ENCODE measurements at regions not wholly inside any gene's neighbourhood (a gene's known extent, or its start where the extent isn't known, plus 50 kb on each side); places are given as distances from the start of the nearest gene placed in this dataset.

DNA sequence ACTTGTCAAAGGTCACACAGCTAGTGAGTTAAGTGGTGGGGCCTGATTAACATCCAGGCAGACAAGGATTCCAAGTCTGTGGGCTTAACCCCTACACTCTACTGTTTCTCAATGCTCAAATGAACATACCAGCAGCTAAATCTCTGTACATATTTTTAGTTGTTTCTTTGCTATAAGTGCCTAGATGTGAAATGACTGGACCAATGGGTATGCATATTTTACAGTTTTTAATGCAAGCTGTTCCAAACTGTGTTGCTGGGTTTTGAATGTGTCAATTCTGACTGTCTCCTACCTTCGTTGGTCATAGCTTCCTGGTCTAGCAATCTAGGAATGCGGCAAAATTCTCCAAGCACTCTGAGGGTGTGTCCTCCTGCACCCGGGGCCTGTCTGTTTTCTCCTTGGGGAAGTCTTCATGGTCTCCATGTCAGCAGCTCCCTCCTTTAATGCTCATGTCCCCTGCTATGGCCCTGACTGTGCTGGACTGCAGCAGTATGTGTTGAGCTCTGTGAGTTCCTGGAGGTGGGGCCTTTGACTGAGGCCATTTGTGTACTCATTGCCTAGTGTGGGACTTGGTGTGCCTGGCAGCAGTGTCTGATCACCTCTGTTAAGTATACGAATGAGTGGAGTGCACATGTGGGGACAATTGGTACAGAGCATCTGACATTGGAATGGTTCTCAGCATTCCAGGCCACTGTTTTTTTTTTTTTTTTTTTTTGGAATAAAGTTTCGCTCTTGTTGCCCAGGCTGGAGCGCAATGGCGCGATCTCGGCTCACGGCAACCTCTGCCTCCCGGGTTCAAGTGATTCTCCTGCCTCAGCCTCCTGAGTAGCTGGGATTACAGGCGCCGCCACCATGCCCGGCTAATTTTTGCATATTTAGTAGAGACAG is 72.9 kb upstream of the SLC2A1 start:
- POLR2A ChIA-PET (ENCODE audit: low non-redundant PET): no interaction called here

GRCh38 chr1:43024905-43025304 is 66.2 kb upstream of the SLC2A1 start:
- CTCF ChIA-PET: no interaction called here
- Histone ChIP-seq H3K9me3 (ENCODE audit: low read depth, low read length, poor library complexity, severe bottlenecking) (no peaks in the 10 kb centered on the region), H3K4me3 (ENCODE audit: low read depth, low read length, poor library complexity, severe bottlenecking) (no peak overlapping the region), H3K27me3 (replicated peaks; ENCODE audit: insufficient read depth, low read depth, low read length, poor library complexity) (no peaks in the 10 kb centered on the region), H3K4me1 (ENCODE audit: insufficient read depth, low read length, poor library complexity, severe bottlenecking) (no peaks in the 10 kb centered on the region), H3K27ac (ENCODE audit: low read depth, low read length, poor library complexity, severe bottlenecking) (no peak overlapping the region), H3K36me3 (ENCODE audit: insufficient read depth, low read length, poor library complexity, severe bottlenecking) (no peaks in the 10 kb centered on the region)
- no peak for TF ChIP-seq EZH2 (IDR thresholded peaks at IDR 0.05; ENCODE audit: borderline replicate concordance, low read depth, low read length, poor library complexity, severe bottlenecking)
- TF ChIP-seq, protein P1, sequence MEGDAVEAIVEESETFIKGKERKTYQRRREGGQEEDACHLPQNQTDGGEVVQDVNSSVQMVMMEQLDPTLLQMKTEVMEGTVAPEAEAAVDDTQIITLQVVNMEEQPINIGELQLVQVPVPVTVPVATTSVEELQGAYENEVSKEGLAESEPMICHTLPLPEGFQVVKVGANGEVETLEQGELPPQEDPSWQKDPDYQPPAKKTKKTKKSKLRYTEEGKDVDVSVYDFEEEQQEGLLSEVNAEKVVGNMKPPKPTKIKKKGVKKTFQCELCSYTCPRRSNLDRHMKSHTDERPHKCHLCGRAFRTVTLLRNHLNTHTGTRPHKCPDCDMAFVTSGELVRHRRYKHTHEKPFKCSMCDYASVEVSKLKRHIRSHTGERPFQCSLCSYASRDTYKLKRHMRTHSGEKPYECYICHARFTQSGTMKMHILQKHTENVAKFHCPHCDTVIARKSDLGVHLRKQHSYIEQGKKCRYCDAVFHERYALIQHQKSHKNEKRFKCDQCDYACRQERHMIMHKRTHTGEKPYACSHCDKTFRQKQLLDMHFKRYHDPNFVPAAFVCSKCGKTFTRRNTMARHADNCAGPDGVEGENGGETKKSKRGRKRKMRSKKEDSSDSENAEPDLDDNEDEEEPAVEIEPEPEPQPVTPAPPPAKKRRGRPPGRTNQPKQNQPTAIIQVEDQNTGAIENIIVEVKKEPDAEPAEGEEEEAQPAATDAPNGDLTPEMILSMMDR (conservative IDR thresholded peaks at IDR 0.05; ENCODE audit: low read depth, low read length): no peak
- intact Hi-C loops (cut with micrococcal nuclease; ENCODE audit: unreplicated experiment): no loop called here
- no peak for DNase-seq (ENCODE audit: low spot score)
- POLR2A ChIA-PET (ENCODE audit: low non-redundant PET): no interaction called here
- BruUV-seq (replicated peaks): no TSS peak

More for the DNA sequence above, 72.9 kb upstream of the SLC2A1 start:
- intact Hi-C loops (cut with micrococcal nuclease; ENCODE audit: unreplicated experiment): no loop called here
- TF ChIP-seq EZH2 (IDR thresholded peaks at IDR 0.05; ENCODE audit: borderline replicate concordance, low read depth, low read length, poor library complexity, severe bottlenecking): no peak
- TF ChIP-seq, protein P1 (conservative IDR thresholded peaks at IDR 0.05; ENCODE audit: low read depth, low read length): no peak
- Histone ChIP-seq H3K36me3 (ENCODE audit: insufficient read depth, low read length, poor library complexity, severe bottlenecking) (no peaks in the 10 kb centered on the region), H3K27ac (ENCODE audit: low read depth, low read length, poor library complexity, severe bottlenecking) (no peak overlapping the region), H3K9me3 (ENCODE audit: low read depth, low read length, poor library complexity, severe bottlenecking) (no peaks in the 10 kb centered on the region), H3K27me3 (replicated peaks; ENCODE audit: insufficient read depth, low read depth, low read length, poor library complexity) (no peaks in the 10 kb centered on the region), H3K4me1 (ENCODE audit: insufficient read depth, low read length, poor library complexity, severe bottlenecking) (no peaks in the 10 kb centered on the region), H3K4me3 (ENCODE audit: low read depth, low read length, poor library complexity, severe bottlenecking) (no peak overlapping the region)
- CTCF ChIA-PET: interaction anchor here (0.5 kb wide), 1 partner anchor 44 kb away, joined by 10 read pairs; no protein-coding TSS in a partner anchor
- no TSS peak for BruUV-seq (replicated peaks)
- DNase-seq (ENCODE audit: low spot score): no peak

GRCh38 chr1:43021547-43022474 is 63.1 kb upstream of the SLC2A1 start:
- intact Hi-C loops (cut with micrococcal nuclease; ENCODE audit: unreplicated experiment): no loop called here
- CTCF ChIA-PET: no interaction called here
- Histone ChIP-seq H3K27ac (ENCODE audit: low read depth, low read length, poor library complexity, severe bottlenecking) (no peak overlapping the region), H3K36me3 (ENCODE audit: insufficient read depth, low read length, poor library complexity, severe bottlenecking) (no peaks in the 10 kb centered on the region), H3K4me3 (ENCODE audit: low read depth, low read length, poor library complexity, severe bottlenecking) (no peak overlapping the region), H3K9me3 (ENCODE audit: low read depth, low read length, poor library complexity, severe bottlenecking) (no peaks in the 10 kb centered on the region), H3K27me3 (replicated peaks; ENCODE audit: insufficient read depth, low read depth, low read length, poor library complexity) (no peaks in the 10 kb centered on the region), H3K4me1 (ENCODE audit: insufficient read depth, low read length, poor library complexity, severe bottlenecking) (no peaks in the 10 kb centered on the region)
- TF ChIP-seq EZH2 (IDR thresholded peaks at IDR 0.05; ENCODE audit: borderline replicate concordance, low read depth, low read length, poor library complexity, severe bottlenecking): no peak
- TF ChIP-seq, protein P1 (conservative IDR thresholded peaks at IDR 0.05; ENCODE audit: low read depth, low read length): no peak
- DNase-seq (ENCODE audit: low spot score): no peak
- POLR2A ChIA-PET (ENCODE audit: low non-redundant PET): no interaction called here
- no TSS peak for BruUV-seq (replicated peaks)
